GM13977 (cell line): ENCODE measurements at regions not wholly inside any gene's neighbourhood (a gene's known extent, or its start where the extent isn't known, plus 50 kb on each side); places are given as distances from the start of the nearest gene placed in this dataset.
"Not testable (repeated sequence)": the region's sequence is repeated elsewhere in the genome, so short reads cannot be mapped to it uniquely, and the experiment has no call there.

Source experiments
- DNase-seq: peaks from one replicate; pipeline ENCODE4 v3.0.0; 2012; ENCODE audit warnings: low spot score
- CTCF ChIP-seq: IDR thresholded peaks from 2 replicates; pipeline ENCODE4 v1.5.1; 2012; ENCODE audit warnings: mild to moderate bottlenecking, control low read depth; ENCODE audit not compliant: insufficient read depth; ENCODE audit errors: extremely low read depth, missing control alignments
- in situ Hi-C: fragments of 300-500 bp; cut with MboI; formaldehyde crosslinking; loops from one replicate; pipeline ENCODE4 v1.12.0; 2022; ENCODE audit warnings: low sequenced_read_pairs, low pct_unique_long_range_greater_than_20kb, mixed read lengths, inconsistent platforms; ENCODE audit not compliant: unreplicated experiment

- in situ Hi-C loops, result no loop called here
- DNase-seq, result no peak
- no peak for TF ChIP-seq CTCF
Observed at GRCh38 chr7:83739527-83739926, 90.6 kb upstream of the SEMA3E start.

- in situ Hi-C loops, result no loop called here
- no peak for DNase-seq
- TF ChIP-seq CTCF, result no peak
Observed at GRCh38 chr7:83738291-83738835, 89.4 kb upstream of the SEMA3E start.

- DNase-seq, result no peak
- in situ Hi-C loops, result no loop called here
- TF ChIP-seq CTCF, result no peak
Observed at GRCh38 chr7:83732305-83732704, 83.4 kb upstream of the SEMA3E start.

- no peak for TF ChIP-seq CTCF
- in situ Hi-C loops, result no loop called here
- DNase-seq, result no peak
Observed at GRCh38 chr7:83731154-83731553, 82.2 kb upstream of the SEMA3E start.

DNA sequence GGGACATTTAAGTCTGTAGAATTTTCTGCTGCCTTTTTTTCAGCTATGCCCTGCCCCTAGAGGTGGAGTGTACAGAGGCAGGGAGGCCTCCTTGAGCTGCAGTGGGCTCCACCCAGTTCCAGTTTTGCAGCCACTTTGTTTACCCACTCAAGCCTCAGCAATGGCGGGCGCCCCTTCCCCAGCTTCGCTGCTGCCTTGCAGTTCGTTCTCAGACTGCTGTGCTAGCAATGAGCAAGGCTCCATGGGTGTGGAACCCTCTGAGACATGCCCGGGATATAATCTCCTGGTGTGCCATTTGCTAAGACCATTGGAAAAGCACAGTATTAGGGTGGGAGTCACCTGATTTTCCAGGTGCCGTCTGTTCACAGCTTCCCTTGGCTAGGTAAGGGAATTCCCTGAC is 68.0 kb upstream of the SEMA3E start:
- in situ Hi-C loops, result not testable (repeated sequence)

GRCh38 chr7:83708531-83708930 is 59.6 kb upstream of the SEMA3E start:
- in situ Hi-C loops, result no loop called here
- no peak for DNase-seq
- TF ChIP-seq CTCF, result no peak

More for the DNA sequence above, 68.0 kb upstream of the SEMA3E start:
- not testable (repeated sequence) for DNase-seq

GRCh38 chr7:83704564-83704963 is 55.6 kb upstream of the SEMA3E start:
- in situ Hi-C loops, result no loop called here
- DNase-seq, result no peak
- TF ChIP-seq CTCF, result no peak
